Transverse colon (tissue), 4 donors: ENCODE measurements at regions not wholly inside any gene's neighbourhood (a gene's known extent, or its start where the extent isn't known, plus 50 kb on each side); places are given as distances from the start of the nearest gene placed in this dataset.

Experiments used
- EP300 ChIP-seq: sonication (generic); formaldehyde crosslinking; IDR thresholded peaks from one replicate; pipeline ENCODE4 v1.6.1; 2017; ENCODE audit warnings: antibody characterized with exemption, low read depth
- POLR2A ChIP-seq: fragments of 450-650 bp; IDR thresholded peaks from one replicate; pipeline ENCODE4 v1.6.1; 2016; ENCODE audit warnings: antibody characterized with exemption, mild to moderate bottlenecking, moderate library complexity
- POLR2AphosphoS5 ChIP-seq, 3 donors: sonication (generic); formaldehyde crosslinking; IDR thresholded peaks; one replicate each; pipeline ENCODE4 v1.6.1; 2016; ENCODE audit warnings: antibody characterized with exemption in 3 of 3
- TF ChIP-seq, protein P1 (sequence below), 5 experiments: fragments of 200-600 bp in 3 of 5; fragments of 450-650 bp in 2 of 5; sonication (generic) in 3 of 5; IDR thresholded peaks; 1 replicate in 2 of 5; 2 replicates in 3 of 5; pipeline ENCODE4 v1.5.1; 2016 to 2017; ENCODE audit warnings: antibody characterized with exemption in 5 of 5, inconsistent platforms in 3 of 5, mild to moderate bottlenecking in 2 of 5, moderate library complexity in 1 of 5

DNA sequence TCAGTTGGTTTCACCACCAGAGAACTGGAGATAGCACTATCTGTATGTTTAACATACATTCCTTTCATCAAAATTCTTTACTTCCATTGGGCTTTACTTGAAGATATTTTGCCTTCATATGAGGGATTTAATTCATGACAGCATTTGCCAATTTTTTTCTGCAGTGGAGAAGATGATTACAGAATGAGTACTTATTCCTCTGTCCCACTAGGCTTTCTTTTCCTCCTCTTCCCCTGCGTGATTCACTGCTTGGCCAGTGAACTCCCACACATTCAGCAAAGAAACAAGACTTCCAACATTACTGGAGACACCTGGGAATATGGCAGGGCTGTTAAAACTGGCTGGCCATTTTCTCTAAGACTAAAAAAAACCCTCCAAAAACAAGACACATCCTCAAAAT is 425.8 kb upstream of the KCNH7 start:
- TF ChIP-seq EP300 (no peak), POLR2AphosphoS5 (IDR thresholded peaks at IDR 0.05) (no peak), POLR2A (no peak)
- TF ChIP-seq, protein P1, sequence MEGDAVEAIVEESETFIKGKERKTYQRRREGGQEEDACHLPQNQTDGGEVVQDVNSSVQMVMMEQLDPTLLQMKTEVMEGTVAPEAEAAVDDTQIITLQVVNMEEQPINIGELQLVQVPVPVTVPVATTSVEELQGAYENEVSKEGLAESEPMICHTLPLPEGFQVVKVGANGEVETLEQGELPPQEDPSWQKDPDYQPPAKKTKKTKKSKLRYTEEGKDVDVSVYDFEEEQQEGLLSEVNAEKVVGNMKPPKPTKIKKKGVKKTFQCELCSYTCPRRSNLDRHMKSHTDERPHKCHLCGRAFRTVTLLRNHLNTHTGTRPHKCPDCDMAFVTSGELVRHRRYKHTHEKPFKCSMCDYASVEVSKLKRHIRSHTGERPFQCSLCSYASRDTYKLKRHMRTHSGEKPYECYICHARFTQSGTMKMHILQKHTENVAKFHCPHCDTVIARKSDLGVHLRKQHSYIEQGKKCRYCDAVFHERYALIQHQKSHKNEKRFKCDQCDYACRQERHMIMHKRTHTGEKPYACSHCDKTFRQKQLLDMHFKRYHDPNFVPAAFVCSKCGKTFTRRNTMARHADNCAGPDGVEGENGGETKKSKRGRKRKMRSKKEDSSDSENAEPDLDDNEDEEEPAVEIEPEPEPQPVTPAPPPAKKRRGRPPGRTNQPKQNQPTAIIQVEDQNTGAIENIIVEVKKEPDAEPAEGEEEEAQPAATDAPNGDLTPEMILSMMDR (IDR thresholded peaks at IDR 0.05) = no peak
